Endothelial cell of umbilical vein (primary cell): ENCODE measurements at regions not wholly inside any gene's neighbourhood (a gene's known extent, or its start where the extent isn't known, plus 50 kb on each side); places are given as distances from the start of the nearest gene placed in this dataset.

Experiments
- CTCF ChIP-seq, 2 donors: IDR thresholded peaks; 1 replicate in 1 of 2; 2 replicates in 1 of 2; pipeline ENCODE4 v1.5.1; 2011; ENCODE audit warnings: low read length in 2 of 2, mild to moderate bottlenecking in 2 of 2, moderate library complexity in 2 of 2, control low read depth in 1 of 2, inconsistent platforms in 1 of 2, low read depth in 1 of 2; ENCODE audit not compliant: insufficient read depth in 1 of 2; ENCODE audit errors: extremely low read depth in 1 of 2
- EZH2 ChIP-seq: IDR thresholded peaks from 2 replicates; pipeline ENCODE4 v1.6.1; 2012; ENCODE audit warnings: borderline replicate concordance, low read depth, mild to moderate bottlenecking, moderate library complexity, low read length, inconsistent platforms; ENCODE audit not compliant: severe bottlenecking
- JUN ChIP-seq: IDR thresholded peaks from 2 replicates; pipeline ENCODE4 v1.6.1; 2011; ENCODE audit warnings: borderline replicate concordance, low read depth; ENCODE audit not compliant: insufficient read length, insufficient read depth
- MAX ChIP-seq: IDR thresholded peaks from 2 replicates; pipeline ENCODE4 v1.6.1; 2011; ENCODE audit not compliant: insufficient read depth, insufficient read length
- POLR2A ChIP-seq: IDR thresholded peaks from 2 replicates; pipeline ENCODE4 v1.6.1; 2012; ENCODE audit warnings: low read depth, mild to moderate bottlenecking, control low read depth, low read length
- POLR2AphosphoS5 ChIP-seq: IDR thresholded peaks from 2 replicates; pipeline ENCODE4 v1.6.1; 2012; ENCODE audit warnings: low read depth, mild to moderate bottlenecking, control low read depth, low read length, moderate library complexity; ENCODE audit not compliant: insufficient read depth

GRCh38 chr18:73283788-73284187, 416.0 kb upstream of the NETO1 start:
- no peak for TF ChIP-seq CTCF (IDR thresholded peaks at IDR 0.05; ENCODE audit: extremely low read depth in 1 of 2, insufficient read depth in 1 of 2, low read depth in 1 of 2, low read length in 2 of 2)
- TF ChIP-seq POLR2A = no peak
- TF ChIP-seq EZH2 = no peak
- no peak for TF ChIP-seq MAX
- no peak for TF ChIP-seq POLR2AphosphoS5
- TF ChIP-seq JUN = no peak
